Neural progenitor cell (in vitro differentiated cells): ENCODE measurements at regions not wholly inside any gene's neighbourhood (a gene's known extent, or its start where the extent isn't known, plus 50 kb on each side); places are given as distances from the start of the nearest gene placed in this dataset.

Experiments
- CTCF ChIP-seq: fragments of 200-600 bp; sonication (generic); IDR thresholded peaks from 2 replicates; pipeline ENCODE4 v1.5.1; 2017; ENCODE audit warnings: antibody characterized with exemption, mild to moderate bottlenecking
- EZH2 ChIP-seq: fragments of 200-600 bp; sonication (generic); IDR thresholded peaks from 2 replicates; pipeline ENCODE4 v1.6.1; 2017; ENCODE audit warnings: antibody characterized with exemption, mild to moderate bottlenecking, moderate library complexity

DNA sequence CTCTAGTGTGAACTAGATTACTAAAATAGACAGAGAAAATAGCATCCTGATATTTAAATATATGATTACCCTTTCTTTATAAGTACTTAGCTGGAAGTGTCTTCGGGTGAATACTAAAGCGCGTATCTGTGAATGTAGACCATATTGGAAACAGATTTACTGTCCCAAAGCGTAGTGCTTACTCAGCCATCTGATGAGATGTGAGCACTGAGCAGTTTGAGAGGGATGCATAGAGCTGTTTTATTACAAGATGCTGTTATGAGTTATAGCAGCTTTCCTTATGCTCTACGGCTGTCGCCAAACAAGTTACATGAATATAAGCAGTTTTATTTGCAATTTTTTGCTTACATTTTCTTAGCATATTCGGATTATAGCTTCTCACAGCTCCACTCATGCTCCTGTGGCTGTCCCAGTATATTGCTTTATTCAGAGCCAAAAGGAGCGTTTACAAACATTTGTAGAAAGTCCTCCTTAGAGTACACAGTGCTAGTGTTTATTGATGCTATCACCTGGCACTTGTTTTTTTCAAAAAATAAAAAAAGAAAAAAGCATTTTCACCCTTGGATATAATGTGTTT, 981.4 kb upstream of the WWC1 start:
- TF ChIP-seq EZH2 (no peak), CTCF (no peak)
